ENCODE measurements at regions not wholly inside any gene's neighbourhood (a gene's known extent, or its start where the extent isn't known, plus 50 kb on each side); places are given as distances from the start of the nearest gene placed in this dataset.

DNA sequence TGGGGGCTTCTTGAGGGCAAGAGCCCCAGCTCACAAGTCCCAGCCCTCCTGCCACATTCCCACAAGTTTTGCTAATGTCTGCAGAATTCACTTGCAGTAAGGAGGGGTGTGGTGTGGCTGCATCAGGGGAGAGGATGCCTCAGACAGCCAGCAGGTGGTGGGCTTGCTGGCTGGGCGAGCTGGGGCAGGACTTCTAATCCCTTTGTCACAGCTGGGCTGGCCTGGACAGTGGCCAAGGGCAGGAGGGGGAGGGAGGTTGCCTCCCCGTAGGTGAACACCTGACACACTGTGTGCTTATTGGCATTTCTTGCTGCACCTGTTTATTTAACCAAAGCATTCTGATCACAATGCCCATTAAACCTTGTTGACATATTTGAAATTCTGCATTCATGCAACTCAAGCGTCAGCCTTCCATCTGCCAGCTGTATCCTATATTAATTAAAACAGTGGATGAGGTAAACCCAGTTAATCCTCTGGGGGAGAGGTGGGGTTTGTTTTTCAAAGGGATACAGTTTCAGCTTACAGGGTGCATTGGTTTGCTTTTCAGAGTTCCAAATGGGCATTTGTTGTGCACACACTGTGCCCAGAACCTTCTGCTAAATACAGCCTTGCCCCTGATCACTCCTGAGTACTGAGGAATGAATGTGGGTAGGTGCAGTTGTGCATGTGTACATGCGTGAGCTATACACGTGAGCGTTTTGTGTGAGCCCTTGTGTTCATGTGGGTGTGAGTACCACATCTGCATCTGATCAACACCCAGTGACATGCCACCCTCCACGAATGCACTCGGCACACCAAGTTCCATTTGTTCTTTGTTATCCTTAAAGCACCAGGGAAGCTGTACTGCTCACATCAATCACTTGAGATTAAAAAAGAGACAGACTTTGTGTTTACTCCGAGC is 268.7 kb downstream of the XXYLT1 start:
- peak; percentile 93 for DNase-seq

DNA sequence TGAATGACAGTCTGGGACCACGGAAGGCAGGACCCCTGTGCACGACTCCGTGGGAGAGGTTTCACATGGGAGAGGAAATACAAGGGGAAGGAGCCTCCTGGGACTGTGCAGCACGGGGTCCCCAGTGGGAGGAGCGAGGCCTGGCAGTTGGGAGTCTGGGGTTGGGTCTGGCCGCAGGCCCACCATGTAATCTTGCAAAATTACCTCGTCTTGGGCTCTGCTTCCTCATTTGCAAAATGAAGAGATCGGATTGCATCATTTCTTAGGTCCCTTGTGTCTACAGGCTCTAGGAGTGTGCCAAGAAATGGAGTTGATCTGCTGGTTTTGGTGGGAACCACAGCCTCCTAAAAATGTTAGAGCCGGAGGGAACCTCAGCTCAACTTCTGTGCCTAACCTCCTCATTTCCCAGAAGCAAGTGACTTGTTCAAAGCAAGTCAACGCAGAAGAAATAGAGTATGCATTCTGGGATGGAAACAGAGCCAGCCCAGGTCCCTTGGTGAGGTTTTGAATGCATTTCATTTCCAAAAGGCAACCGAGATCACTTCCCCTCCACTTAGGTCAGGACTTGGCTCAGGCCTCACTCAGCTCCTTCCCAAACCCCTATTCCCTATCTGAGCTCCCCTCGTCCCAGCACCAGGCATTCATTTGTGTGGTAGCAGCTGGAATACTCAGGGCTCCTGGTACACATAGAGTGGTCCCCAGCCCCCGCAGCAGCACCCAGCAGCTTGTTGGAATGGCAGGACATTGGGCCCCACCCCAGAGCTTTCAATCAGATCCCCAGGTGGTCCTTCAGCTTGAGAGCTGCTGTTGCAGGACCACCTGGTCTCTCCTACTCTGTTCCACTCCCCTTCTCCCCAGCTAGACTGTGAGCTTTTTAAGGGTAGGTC is 267.7 kb downstream of the XXYLT1 start:
- peak; percentile 16 for DNase-seq

GRCh38 chr3:195003893-195004289 is 267.1 kb downstream of the XXYLT1 start:
- DNase-seq: no peak

DNA sequence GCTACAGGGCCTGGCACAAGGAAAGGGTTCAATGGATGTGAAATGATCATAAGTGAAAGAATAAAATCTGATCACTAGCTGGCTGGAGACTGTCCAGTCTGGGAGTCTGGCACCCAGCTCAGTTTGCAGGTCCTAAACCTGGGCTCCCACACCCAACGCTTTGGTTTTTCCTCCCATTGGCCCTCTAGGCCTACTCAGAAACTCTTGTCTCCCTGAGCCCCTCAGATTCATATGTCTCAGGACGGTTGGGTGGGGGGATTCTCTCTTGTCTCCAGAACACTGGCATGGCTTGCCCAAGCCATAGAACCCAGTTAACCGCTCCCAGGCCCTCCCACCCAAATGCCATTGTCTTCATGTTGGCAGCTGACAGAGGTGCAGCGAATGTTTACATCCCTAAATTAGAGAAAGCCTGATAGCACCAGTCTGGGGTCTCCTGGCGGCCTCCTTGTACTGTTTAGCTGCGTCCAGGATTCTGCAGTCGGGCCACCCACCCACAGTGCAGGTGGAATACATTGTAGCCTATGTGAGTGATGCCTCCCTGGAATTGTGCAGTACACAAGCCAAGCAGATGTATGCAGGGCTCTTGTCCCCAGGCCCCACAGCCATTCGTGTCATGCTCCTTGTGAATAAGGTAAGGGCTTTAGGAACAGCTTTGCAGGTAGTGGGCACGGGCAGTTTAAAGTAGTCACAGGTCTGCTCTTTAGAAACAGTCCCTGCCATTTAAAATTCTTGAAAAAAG is 266.3 kb downstream of the XXYLT1 start:
- no peak for DNase-seq

DNA sequence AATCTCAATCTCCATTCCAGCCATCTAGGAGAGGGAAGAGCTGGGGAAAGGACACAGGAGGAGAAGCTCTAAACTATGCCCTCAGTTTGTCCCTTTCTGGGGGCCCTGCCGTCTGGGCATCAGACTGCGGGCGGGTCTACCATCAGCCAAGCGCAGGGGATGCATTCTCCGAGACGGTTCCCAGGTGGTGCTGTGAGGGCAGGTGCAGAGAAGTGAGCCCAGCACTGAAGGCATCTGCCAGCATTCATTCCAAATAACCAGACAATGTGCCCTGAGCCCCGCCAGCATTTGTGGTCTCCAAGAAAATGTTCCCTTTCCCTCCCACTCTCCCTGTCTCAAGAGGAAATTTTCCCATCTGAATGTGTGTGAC is 265.7 kb downstream of the XXYLT1 start:
- peak; percentile 9 for DNase-seq

DNA sequence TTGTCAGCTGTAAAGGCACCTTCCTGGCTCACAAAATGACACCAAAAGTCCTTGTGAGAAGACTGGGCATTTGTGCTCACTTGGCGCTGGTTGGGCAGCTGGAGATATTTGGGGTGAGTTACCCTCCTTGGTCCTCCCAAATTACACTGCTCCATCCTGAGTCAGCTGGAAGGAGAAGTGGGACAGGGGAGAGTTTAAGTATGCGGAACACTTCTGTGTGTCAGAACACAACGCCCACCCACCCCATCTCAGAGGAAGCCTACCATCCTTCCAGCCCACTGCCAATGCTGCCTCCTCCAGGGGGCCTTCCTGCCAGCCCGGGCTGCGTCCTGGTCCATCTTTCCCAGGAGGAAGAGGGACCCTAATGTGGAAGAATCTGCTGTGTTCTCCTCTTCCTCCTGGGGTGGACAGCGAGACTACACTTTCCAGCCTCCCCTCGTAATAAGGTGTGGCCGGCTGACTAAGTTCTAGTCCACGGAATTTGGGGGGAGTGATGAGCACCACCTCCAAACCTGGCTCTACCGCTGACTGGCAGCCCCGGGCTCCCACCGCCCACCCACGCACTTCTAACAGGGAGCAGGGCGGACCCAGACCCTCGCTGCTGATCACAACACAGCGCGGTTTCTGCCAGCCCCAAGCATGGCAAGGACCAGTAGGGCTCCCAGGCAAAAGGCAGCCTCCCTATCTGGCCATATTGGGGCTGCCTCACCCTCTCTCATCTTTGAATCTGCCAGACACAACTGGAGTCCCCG is 265.0 kb downstream of the XXYLT1 start:
- DNase-seq: no peak

GRCh38 chr3:195007151-195007550 is 263.8 kb downstream of the XXYLT1 start:
- no peak for DNase-seq

GRCh38 chr3:195007766-195008165 is 263.2 kb downstream of the XXYLT1 start:
- DNase-seq: no peak

- DNase-seq: no peak
Measured at GRCh38 chr3:195008816-195009215, 262.1 kb downstream of the XXYLT1 start.

DNA sequence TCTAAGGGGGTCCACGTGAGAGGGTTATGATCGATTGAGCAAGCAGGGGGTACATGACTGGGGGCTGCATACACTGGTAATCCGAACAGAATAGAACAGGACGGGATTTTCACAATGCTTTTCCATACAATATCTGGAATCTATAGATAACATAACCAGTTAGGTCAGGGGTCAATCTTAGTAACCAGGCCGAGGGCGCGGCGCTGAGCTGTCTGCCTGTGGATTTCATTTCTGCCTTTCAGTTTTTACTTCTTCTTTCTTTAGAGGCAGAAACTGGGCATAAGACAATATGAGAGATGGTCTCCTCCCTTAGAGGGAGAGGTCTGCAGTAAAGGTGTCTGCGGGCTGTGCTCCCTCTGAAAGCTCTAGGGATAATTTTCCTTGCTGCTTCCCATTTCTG is 261.3 kb downstream of the XXYLT1 start:
- DNase-seq: no peak

- DNase-seq: no peak
Measured at GRCh38 chr3:195010551-195011100, 260.3 kb downstream of the XXYLT1 start.

DNA sequence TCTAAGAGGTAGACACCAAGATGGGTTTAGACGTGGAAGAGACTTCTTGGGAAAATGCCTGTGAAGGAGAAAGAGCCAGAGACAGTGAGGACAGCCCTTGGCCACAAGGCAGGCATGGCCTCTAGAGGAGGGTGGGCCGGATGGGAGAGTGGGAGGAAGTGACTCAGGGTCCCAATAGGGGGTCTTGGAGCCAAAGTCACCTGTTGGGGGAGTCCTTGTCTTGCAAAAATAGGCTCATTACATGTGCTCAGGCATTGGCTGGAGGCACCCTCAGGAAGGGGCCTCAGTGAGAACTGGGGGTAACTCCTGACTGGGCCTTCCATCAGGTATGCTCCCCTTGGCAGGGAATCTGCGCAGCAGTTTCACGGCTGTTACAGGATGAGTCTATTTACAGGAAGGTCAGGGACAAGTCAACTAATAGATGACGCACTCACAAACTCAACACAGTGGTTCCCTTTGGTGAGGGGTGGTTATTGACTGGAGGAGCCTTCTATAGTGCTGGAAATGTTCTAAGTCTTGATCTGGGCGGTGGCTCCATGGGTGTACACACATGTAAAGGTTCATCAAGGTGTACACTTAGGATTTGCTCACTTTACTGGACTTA is 259.6 kb downstream of the XXYLT1 start:
- DNase-seq: no peak

- DNase-seq: peak; percentile 62
Measured at GRCh38 chr3:195012100-195012499, 258.9 kb downstream of the XXYLT1 start.

- DNase-seq: no peak
Measured at GRCh38 chr3:195012571-195012970, 258.4 kb downstream of the XXYLT1 start.

DNA sequence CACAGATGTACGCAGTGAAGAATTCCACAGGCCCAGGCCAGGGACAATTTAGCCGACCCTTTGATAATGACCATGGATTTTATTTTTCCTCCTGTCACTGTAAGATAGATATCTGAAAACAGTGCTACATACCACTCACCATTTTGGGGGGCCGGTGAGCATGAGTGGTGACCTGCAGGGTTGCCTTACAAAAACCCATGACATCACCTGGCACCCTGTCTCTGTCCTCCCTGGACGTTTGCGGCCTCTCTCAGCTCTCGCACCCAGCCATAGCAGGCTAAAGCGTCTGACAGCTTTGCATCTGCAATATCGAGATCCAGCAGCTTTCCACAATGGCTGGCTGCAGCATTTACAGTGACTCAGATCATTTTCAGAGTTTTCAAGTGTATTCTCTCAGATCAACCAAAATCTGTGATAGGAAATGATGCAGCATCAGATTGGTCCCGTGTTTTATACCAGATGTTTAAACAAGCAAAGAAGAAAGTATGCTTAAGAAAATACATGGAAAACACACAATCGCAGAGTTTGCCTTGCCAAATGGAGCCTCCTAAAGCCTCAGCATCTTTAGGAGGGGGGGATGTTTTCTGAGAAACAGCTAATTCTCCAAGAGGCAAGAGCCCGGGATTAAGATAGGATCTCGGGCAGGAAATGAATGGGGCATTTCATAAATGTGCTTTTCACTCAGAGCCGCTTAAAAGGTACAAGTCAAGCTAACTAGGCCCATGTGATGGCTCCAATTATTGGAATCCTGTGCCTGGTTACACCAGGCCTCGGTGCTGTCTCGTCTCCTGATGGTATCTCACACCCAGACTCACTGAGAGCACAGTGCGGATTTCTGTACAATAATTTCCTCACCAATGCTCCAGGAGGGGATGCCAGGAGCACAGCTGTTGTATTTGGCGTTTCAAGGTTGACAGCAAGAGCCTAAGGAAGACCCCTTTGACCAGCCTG is 257.3 kb downstream of the XXYLT1 start:
- no peak for DNase-seq

- no peak for DNase-seq
Measured at GRCh38 chr3:195015021-195015420, 255.9 kb downstream of the XXYLT1 start.

DNA sequence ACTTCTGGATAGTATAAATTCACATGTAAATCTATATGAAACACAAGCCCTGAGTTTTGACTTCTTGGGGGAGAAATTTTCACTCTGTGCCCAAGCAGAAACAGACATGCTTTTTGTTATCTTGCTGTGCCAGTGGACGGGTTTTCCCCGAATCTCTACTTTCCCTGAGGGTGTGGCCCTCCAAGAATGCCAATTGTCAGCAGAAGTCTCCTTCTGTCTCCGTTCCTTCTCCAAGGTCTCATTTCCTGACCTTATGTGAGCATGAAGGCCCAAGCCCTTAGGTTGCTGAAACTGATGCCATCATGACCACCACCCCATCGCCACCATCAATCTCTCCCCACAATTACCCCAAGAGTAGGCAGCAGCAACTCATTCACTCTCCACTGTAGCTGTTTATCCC is 253.8 kb downstream of the XXYLT1 start:
- DNase-seq: no peak
